GM21717 (cell line): ENCODE measurements at regions not wholly inside any gene's neighbourhood (a gene's known extent, or its start where the extent isn't known, plus 50 kb on each side); places are given as distances from the start of the nearest gene placed in this dataset.
"Not testable (repeated sequence)": the region's sequence is repeated elsewhere in the genome, so short reads cannot be mapped to it uniquely, and the experiment has no call there.

ENCODE experiments used
- ATAC-seq: cut with Tn5 transposase; IDR thresholded peaks from one replicate; pipeline ENCODE4 v1.9.1; 2021; ENCODE audit warnings: mild to moderate bottlenecking, moderate library complexity; ENCODE audit not compliant: unreplicated experiment

DNA sequence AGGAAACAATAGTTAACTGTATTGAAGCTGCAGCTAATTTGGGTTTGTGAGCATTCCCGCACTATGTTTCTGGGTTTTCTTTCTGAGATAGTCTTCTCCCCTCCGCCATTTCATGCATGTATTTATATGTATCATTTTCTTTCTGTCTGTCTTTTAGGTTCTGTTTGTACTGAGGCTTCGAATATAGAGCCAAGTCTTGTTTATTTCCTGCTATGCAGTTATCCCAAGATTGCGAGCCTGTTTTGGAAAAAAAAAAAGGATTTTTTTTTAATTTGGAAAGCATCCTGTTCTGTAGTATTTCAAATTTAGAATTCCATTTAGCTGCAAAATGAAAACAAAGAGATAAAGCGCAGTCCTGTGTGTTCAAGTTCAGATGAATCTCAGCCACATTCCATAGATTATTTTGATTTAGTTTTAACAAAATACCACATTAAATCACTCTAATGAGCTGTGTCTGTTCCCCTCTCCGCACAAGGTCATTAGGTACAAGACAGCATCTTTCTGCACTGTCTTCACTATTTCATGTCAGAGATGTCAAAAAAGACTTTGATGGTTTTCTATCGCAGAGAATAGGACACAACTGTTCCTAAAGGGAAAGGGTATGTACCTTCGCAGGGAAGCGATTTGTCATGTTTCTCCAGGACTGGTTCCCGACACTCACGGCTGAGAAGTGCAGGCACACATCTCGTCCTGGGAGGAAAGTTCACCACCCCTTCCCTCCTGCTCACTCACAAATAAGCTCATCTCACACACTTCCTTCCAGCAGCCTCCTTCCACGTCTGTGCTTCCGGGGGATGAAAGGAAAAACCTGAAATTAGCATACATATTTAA is 443.4 kb downstream of the ZNF516 start:
- ATAC-seq, result no peak

DNA sequence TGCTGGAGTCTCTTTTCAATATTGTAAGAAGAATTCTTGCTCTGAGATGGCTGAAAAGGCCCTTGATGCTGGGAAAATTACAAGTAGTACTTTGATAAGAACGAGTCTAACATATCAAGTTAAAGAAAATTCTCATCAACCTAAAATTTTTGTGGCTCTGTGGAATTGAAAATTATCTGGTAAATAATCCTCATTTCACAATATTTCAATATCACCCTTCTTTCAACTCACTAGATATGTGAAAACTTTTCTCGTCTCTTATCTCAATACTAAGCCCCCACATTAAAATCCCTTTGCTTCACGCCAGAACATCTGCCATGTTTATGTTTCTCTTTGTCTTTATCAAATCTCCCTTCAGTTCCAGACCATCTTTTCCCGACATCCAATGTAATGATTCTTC is 448.8 kb downstream of the ZNF516 start:
- no peak for ATAC-seq

DNA sequence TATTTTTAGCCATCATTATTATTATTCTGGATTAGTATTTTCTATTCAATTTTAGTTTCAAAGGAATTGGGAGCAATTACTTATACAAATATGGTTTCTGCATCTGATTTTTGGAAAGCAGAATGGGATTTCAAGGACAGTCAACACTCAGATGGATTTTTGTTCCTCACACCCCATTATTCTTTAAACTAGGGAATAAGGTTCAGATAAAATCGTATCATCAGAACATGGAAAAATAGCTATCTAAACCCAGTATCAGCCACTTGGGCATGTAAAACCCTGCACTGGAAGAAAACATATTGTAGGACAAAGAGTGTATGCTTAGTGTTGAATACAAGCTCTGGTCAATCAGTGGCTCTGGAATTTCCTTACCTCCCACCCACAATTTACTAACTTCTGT is 452.5 kb downstream of the ZNF516 start:
- ATAC-seq, result no peak

DNA sequence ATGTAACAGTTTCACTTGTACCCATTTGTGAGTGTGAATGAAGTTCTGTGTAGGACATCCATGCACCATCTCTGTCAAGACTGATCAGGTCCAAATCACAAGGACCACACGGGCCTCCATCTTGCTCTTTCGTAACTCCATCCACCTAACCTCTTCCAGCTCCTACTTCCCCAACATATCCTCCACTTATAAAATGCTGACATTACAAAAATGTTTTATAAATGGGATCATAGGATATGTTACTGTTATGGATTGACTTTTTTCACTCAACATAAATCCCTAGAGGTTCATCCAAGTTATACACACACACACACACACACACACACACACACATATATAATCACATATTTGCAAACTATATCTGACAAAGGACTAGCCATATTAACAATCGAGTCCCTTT is 476.8 kb downstream of the ZNF516 start:
- no peak for ATAC-seq

DNA sequence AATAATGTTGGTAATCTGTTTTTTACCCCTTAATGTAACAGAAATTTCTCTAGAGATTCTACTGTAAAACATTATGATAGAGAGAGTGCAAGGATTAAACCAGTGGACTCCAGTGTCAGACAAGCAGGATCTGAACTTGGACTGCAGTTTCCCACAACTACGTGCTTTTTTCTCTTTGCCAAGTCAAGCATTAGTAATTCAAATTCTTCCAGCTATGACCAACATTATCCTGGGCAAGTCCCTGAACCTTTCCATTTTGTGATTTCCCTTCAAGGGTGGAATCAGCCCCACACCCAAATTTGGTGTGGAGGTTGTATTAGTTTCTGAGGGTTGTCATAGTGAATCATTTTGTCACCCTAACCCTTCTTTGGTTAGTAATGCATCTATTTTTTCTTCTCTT is 482.0 kb downstream of the ZNF516 start:
- no peak for ATAC-seq

DNA sequence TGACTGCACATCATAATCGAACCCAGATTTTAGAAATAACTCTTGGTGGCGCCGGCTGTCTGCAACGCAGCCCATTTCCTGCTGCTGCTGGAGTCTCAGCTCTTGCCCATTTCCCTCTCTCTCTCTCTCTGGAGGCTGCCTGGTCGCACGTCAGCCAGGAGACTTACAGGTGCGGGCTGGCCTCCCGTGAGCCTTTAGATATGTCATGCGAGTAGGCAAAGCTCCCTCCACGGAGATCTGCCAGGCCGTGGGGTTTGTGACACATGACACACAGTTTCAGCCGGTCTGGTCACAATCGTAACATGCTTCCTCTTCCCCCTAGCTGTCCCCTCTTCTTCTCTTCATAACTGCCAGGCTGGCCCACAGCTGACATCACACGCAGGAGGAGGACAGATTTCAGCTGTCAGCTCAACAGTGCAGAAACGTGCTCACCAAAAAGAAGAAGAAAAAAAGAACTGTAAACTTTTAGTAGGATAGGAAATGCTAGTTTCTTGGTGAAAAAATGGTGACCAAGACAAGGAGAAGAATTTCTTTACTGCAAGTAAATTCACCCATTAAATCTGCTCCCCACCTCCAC is 489.3 kb downstream of the ZNF516 start:
- no peak for ATAC-seq

DNA sequence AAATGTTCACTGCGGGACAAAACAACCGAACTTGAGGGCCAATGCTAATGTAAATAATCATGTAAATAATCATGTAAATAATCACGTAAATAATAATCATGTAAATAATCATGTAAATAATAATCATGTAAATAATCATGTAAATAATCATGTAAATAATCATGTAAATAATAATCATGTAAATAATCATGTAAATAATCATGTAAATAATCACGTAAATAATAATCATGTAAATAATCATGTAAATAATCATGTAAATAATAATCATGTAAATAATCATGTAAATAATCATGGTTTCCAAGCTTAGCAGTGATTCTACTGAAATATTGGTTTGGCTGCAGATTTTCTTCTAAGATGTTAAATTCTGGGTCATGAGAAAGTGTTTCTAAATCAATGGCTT is 507.1 kb downstream of the ZNF516 start:
- ATAC-seq, result not testable (repeated sequence)

DNA sequence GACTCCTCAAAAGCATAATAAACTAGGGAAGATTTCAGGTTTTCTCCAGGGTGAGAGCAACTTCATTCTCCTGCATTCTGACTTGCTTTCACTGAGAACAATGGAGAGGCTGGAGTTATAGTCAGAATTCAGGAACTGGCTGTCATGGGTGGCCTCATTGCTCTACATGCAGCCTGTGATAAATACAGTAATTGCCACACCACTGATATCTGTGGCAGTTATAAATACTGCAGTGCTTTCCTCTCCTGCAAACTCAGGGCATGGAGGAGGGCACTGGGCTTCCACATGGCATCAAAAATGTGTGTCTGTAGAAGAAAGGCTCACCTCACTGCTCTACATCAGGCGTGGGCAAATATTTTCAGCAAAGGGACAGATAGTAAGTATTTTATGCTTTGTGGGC is 510.2 kb downstream of the ZNF516 start:
- ATAC-seq, result no peak

DNA sequence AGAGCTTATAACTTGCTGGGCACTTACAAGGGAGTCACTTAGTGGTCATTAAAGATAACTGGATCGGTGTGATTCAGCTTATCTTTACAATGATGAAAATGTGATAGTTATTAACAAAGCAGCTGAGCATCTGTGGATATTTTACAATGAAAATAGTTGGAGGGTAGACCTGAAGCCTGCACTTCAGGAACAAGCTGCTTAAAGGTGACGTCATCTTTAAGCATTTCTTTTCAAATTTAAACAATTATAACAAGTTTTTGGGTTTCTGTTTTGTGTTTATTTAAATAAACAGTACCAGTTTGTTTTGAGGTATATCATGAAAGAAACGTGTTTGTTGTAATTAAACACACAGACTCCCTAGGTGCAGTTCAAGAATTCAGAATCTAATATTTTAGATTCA is 513.9 kb downstream of the ZNF516 start:
- no peak for ATAC-seq

DNA sequence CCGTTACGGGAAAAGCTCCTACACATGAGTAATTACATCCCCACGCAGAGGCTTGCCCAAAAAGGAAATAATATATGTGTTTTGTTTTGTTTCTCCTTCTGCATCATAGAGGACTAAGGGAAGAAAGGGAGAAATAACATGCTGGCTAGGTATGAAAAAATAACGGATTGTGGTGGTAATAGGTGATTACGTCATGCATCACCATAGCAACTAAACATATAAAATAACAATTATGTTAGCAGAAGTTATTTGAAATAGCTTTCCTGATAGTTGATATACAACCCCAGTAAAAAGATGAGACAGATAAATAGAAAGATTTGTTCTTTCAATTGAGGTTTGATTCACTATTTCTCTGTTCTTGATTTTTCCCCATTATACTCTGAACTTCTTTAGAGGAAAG is 518.0 kb downstream of the ZNF516 start:
- no peak for ATAC-seq

DNA sequence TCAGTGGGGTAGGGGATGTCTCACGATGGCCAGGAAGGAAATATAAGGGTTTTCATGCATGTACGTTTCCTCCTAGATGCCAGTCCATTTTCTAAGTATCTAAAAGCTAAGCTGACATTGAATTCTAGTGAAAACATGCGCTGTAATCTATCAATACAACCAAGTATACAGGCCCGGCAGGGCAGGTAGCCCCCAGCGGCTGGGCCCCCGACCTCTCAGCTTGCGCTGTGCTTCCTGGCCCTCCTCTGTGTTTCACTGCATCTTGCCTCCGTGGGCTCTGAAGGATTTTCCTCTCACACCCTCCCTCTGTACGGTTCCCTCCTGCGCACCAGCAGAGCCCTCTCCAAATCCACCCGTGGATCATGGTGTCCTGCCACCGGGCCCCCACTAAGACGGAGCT is 524.8 kb downstream of the ZNF516 start:
- ATAC-seq, result no peak

DNA sequence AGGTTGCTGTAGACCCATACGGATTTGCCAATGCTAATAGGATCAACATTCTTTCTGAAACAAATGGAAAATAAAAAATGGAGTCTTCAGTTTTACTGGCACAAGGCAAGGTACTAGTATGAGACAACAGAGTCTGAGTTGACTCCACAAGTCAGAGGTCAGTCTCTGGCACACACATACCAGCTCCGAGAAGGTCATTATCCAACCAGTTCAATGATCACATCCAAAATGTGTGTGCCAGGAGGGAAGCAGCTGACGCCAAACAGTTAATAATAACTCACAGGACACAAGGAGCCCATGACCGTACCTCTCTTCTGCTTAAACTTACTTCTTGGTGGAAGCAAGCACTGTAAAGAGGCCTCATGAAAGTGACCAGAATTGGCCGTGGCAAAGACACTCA is 528.6 kb downstream of the ZNF516 start:
- ATAC-seq, result no peak

DNA sequence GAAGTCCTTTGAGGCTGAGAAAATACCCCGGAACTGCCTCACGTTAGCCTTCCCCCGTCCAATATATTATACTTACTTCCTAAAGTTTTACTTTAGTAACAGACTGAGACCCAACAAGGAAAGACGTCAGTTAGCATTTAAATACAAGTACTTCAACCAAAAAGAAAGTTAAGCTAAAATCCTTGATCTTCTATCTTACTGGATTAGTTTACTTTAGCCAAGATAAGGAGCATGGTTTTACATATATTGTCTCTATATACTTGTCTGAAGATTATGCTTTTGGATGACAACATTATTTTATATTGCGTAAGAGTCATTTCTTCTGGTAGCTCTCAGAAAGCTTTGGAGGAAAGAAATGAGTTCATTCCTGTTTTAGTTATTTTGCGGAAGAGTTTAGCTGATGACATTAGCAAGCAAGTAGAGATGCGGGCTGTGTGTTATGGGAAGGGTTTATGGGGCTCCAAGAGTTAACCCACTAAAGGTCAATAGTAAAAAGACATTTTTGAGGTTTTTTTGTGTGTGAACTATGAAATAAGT is 532.9 kb downstream of the ZNF516 start:
- ATAC-seq, result no peak

DNA sequence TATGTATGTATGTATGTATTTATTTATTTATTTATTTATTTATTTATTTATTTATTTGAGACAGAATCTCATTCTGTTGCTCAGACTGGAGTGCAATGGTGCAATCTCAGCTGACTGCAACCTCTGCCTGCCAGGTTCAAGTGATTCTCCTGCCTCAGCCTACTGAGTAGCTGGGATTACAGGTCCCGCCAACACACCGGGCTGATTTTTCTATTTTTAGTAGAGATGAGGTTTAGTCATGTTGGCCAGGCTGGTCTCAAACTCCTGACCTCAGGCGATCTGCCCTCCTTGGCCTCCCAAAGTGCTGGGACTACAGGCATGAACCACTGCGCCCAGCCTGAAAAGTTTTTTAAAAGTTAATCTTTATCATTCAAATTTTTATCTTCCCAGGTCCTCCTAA is 532.9 kb upstream of the SMIM21 start:
- not testable (repeated sequence) for ATAC-seq

DNA sequence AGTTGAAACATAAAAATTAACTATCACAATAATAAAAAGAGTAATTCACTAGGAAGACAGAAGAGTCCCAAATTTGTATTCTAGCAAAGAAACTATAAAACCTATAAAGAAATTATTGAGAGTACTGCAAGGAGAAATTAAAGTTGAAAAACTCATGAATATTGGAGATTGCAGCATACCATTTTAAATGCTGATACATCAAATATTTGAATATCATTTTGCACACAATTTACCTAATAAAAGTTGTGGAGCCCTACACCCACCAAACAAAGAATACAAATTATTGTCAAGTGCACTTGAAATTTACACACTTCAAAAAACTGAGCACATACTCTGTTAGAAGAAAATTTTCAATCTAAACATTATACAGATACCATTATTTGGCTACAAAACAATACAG is 531.6 kb upstream of the SMIM21 start:
- no peak for ATAC-seq

DNA sequence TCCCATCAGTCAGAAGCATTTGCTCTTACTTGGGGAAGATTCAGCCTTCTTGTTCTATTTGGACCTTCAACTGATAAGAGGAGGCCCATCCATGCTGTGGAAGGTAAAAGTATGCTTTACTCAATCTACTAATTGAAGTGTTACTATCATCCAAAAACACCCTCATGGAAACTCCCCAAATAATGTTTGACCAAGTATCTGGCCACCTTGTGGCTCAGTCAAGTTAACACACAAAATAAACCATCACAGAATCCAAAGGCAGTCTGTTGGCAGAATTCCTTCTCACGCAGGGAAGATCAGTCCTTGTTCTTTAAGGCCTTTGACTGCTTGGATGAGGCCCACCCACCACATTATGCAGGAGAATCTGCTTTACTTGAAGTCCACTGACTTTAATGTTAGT is 531.2 kb upstream of the SMIM21 start:
- no peak for ATAC-seq

DNA sequence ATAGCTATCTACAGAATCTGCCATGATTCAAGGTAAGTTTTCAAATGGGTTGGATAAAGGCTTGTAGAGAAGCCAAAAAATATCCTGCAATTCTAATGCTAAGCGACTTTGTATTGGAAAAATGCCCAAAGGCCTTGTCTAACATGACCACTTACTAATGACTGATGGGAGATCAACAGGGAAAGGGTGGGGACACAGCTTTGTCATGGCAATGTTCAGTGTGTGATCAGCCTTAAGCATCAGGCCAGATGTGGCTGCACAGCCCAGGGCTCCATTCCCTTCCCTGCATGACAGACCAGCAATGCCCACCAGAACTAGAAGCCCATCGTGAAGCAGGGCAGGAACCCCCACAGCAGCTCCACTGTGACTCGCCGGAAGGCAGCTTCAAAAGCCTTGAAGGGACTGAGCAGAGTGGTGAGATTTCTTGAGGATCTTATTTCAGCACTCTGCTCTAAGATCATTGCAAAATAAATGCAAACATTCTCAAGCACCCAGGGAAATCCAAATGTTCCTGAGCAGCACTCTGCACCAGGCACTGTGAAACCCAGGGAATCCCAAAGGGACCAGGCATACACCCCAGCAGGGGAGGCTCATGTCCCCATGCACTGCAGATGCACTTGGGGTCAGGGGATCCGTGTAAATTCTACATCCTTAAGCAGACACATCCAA is 517.9 kb upstream of the SMIM21 start:
- ATAC-seq, result no peak

DNA sequence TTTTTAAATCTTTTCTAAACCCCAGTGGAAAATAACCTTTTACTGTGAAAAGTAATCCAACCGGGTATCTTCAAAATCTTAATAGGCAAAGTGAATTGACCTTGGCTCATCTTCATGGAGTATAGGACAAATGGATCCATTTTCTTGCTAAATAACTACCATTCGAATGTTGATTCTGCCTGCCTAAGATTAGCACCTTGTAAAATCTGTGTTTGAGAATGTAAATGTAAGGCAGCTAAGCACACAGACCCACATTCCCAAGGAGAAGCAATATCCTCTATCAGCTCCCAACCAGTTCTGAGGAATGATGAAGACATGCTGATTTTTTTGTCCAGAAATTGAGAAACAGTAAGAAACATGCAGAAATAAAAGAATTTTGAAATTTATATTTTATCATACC is 509.8 kb upstream of the SMIM21 start:
- no peak for ATAC-seq

DNA sequence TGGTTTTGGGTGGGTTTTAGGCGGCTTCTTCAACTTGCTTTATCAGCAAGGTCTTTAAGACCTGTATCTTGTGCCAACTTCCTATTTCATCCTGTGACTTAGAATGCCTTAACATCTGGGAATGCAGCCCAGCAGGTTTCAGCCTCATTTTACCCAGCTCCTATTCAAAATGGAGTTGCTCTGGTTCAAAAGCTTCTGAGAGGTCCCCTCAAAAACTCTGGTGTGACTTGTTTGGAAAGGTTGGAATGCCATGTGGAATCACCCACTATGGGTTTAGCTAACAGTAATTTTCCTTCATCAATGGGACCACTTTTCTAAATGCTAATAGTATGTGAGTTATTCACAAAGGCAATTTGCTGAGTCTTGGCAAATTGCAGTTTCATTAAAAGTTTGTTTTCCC is 509.4 kb upstream of the SMIM21 start:
- no peak for ATAC-seq

DNA sequence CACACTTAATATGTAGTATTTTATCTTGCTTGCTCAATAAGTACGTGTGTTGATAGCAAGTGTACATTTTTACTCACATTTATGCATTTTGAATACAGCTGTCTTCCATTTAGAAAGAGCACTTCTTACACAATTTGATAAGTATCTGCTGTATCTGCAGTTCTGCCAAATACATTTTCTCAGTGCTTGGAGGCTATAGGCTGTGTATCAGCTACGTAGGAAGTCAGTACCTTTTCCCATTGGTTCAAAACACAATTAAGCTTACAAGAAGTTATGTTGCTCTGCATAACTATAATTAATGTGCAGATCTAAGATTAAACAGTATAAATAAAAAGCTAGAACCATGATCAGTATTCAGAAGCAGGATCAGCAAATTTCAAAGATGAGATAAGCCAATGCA is 503.6 kb upstream of the SMIM21 start:
- no peak for ATAC-seq

DNA sequence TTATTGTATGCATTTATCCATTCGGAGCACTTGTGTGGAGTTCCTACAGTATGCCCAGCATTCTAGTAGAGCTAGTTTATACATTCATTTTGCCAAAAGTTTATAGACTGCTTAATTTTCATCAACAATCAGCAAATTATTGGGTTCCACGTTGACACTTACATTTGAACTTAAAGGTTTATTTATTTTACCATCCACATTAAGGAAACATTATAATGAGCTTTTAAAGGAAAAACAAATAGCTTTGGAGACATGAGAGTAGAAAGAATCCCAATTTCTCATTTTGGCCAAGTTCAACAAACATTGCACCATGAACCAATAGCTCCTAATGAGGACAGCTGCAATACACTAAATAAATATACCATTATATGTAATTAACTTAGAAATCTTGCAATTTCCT is 501.2 kb upstream of the SMIM21 start:
- ATAC-seq, result no peak

DNA sequence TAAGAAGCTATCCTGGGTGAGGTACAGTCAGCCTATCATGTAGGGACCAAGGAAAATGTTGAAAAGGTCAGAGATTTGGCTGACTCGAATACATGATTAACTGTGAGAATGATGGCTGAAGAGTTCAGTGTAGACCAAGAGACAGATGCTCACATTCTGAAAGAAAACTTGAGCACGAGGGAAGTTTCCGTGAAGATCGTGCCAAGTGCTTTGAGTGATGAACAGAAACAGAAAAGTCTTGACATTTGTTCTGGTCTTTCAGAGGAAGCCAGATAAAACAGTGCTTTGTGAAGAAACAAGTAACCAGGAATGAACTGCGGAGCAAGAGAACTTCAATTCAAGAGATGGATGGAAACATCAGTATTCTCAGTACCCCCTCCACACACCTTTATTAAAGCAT is 500.3 kb upstream of the SMIM21 start:
- ATAC-seq, result no peak
